Progenitor cell of endocrine pancreas (in vitro differentiated cells): ENCODE measurements at regions not wholly inside any gene's neighbourhood (a gene's known extent, or its start where the extent isn't known, plus 50 kb on each side); places are given as distances from the start of the nearest gene placed in this dataset.
A peak's percentile ranks its signal among the peaks of the same experiment; 100 is the strongest.

ENCODE experiments used
- DNase-seq: peaks from one replicate; pipeline ENCODE4 v3.0.0; 2021; ENCODE audit warnings: low spot score; ENCODE audit not compliant: unreplicated experiment
- H3K27ac Mint-ChIP-seq: 2 replicates; pipeline ENCODE4 v1.8.0; 2021; ENCODE audit warnings: mild to moderate bottlenecking, moderate library complexity, mixed read lengths
- H3K27me3 Mint-ChIP-seq: 2 replicates; pipeline ENCODE4 v1.8.0; 2021; ENCODE audit warnings: mixed read lengths
- H3K36me3 Mint-ChIP-seq: 2 replicates; pipeline ENCODE4 v1.8.0; 2022; ENCODE audit warnings: mixed read lengths; ENCODE audit not compliant: insufficient read depth
- H3K4me1 Mint-ChIP-seq: 2 replicates; pipeline ENCODE4 v1.8.0; 2021; ENCODE audit warnings: low read depth, mixed read lengths
- H3K4me3 Mint-ChIP-seq: 2 replicates; pipeline ENCODE4 v1.8.0; 2021; ENCODE audit warnings: low read depth, mild to moderate bottlenecking, moderate library complexity, mixed read lengths
- H3K9me3 Mint-ChIP-seq: 2 replicates; pipeline ENCODE4 v1.8.0; 2021; ENCODE audit warnings: low read depth, mixed read lengths
- TF ChIP-seq, protein P1 (sequence below): fragments of 200-600 bp; sonication (generic); IDR thresholded peaks from one replicate; pipeline ENCODE4 v1.5.0; 2021; ENCODE audit warnings: antibody characterized with exemption, mild to moderate bottlenecking; ENCODE audit not compliant: unreplicated experiment

DNA sequence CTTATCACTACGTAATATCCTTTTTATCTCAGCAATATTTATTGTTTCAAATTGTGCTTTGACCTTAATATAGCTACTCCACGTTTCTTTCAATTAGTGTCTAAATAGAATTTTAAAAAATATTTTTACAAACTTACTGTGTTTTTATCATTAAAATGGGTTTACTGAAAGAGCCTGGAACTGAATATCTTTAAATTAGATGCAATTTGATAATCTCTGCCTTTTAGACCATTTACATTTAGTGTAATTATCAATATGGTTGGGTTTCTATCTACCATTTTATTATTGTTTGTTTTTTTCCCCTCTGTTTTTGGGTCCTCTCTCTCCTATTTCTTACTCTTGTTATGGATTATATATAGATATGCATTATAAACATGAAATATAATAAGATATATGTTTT is 327.8 kb downstream of the IRX2 start:
- TF ChIP-seq, protein P1, sequence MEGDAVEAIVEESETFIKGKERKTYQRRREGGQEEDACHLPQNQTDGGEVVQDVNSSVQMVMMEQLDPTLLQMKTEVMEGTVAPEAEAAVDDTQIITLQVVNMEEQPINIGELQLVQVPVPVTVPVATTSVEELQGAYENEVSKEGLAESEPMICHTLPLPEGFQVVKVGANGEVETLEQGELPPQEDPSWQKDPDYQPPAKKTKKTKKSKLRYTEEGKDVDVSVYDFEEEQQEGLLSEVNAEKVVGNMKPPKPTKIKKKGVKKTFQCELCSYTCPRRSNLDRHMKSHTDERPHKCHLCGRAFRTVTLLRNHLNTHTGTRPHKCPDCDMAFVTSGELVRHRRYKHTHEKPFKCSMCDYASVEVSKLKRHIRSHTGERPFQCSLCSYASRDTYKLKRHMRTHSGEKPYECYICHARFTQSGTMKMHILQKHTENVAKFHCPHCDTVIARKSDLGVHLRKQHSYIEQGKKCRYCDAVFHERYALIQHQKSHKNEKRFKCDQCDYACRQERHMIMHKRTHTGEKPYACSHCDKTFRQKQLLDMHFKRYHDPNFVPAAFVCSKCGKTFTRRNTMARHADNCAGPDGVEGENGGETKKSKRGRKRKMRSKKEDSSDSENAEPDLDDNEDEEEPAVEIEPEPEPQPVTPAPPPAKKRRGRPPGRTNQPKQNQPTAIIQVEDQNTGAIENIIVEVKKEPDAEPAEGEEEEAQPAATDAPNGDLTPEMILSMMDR = no peak
- Mint-ChIP-seq H3K27ac (no peak overlapping the region), H3K4me3 (no peak overlapping the region), H3K27me3 (peaks cover 24% of the 10 kb centered on the region), H3K9me3 (no peaks in the 10 kb centered on the region), H3K4me1 (no peaks in the 10 kb centered on the region), H3K36me3 (no peaks in the 10 kb centered on the region)
- DNase-seq = no peak

DNA sequence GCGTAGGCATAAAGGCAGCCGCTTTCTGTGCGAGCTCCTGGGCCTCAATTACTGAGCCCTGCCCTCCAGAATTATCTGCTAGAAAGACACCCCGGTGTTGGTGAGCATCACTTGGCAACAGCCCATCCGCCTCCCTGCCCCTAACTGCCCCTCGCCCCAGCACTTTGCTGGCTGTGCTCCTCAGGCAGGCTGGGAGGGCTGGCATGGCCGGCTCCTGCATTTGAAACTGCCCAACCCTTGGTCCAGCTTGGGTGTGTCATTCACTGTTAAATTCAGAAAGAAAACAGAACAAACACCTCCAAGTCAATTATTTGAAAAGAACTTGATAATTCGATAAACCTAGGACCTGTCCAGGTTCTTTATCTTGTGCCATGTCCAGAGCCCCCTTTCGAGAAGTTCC is 334.2 kb downstream of the IRX2 start:
- DNase-seq = no peak
- TF ChIP-seq, protein P1 = no peak
- Mint-ChIP-seq H3K4me3 (no peak overlapping the region), H3K36me3 (no peaks in the 10 kb centered on the region), H3K4me1 (peaks cover 4% of the 10 kb centered on the region), H3K27me3 (peaks cover 75% of the 10 kb centered on the region), H3K27ac (no peak overlapping the region), H3K9me3 (no peaks in the 10 kb centered on the region)

DNA sequence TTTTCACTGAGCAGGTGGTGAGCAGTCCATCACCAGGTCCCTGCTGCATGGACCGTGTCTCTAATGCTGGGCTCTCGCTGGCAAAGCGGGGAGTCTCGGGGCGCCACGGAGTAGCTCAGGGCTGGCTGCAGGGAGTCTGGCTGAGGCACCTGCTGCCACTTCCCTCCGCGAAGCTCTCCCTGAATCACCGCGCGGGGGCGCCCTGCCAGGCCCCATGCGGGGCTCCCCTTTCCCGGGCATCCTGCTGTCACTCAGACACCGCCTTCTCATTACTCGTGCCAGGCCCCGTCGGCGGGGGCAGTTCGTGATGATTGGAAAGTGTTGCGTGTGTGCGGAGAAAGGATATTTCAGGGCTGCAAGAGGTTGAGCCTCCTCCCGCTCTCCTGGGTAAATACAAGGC is 335.8 kb downstream of the IRX2 start:
- no peaks in the 10 kb centered on the region for H3K9me3 Mint-ChIP-seq
- TF ChIP-seq, protein P1 = peak; percentile 61
- H3K36me3 Mint-ChIP-seq = no peaks in the 10 kb centered on the region
- H3K4me3 Mint-ChIP-seq = no peak overlapping the region
- H3K4me1 Mint-ChIP-seq = peaks cover 4% of the 10 kb centered on the region
- no peak overlapping the region for H3K27ac Mint-ChIP-seq
- peak; percentile 22 for DNase-seq
- H3K27me3 Mint-ChIP-seq = peaks cover 83% of the 10 kb centered on the region

DNA sequence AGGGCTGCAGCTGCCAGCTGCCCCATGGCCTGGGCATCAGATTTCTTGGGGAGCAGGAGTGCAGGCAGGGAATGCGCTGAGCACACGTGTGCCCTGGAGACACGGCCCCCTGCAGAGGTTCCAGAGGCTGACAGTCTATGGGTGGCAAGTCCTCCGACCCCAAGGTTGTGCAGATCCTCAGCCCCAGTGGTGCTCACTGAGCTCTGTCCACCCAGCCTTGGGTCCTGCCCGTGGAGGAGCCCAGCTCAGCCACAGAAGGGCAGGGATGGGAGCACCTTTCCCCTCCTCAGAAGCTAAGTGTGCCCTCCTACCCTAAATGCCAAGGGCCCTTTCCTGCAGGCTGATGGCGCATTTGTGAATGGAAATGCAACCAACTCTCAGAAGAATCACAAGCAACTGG is 341.0 kb downstream of the IRX2 start:
- peaks cover 68% of the 10 kb centered on the region for H3K27me3 Mint-ChIP-seq
- H3K4me3 Mint-ChIP-seq = no peak overlapping the region
- no peak for DNase-seq
- no peaks in the 10 kb centered on the region for H3K4me1 Mint-ChIP-seq
- H3K9me3 Mint-ChIP-seq = no peaks in the 10 kb centered on the region
- H3K36me3 Mint-ChIP-seq = no peaks in the 10 kb centered on the region
- TF ChIP-seq, protein P1 = no peak
- H3K27ac Mint-ChIP-seq = no peak overlapping the region

DNA sequence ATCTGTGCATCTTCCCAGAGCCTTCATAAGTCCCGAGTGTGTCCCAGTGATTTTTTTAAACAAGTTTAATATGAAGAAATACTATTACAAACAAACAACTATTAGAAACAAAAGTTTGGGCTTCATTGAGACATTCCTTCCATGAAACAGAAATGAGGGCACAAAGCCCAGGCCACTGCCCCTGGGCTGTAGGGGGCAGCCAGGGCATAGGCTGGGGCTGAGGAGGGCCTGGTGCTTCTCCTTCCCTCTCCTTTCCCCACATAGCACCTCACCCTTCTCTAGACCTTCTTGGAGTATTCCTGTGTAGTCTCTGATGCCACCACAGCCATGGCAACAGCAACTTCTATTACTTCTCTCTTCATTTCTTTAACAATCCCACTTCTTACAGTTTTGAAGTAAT is 348.2 kb downstream of the IRX2 start:
- H3K36me3 Mint-ChIP-seq = no peaks in the 10 kb centered on the region
- TF ChIP-seq, protein P1 = no peak
- H3K27ac Mint-ChIP-seq = no peak overlapping the region
- H3K9me3 Mint-ChIP-seq = no peaks in the 10 kb centered on the region
- H3K27me3 Mint-ChIP-seq = peaks cover 28% of the 10 kb centered on the region
- no peaks in the 10 kb centered on the region for H3K4me1 Mint-ChIP-seq
- no peak overlapping the region for H3K4me3 Mint-ChIP-seq
- DNase-seq = no peak
